ENCODE measurements at regions not wholly inside any gene's neighbourhood (a gene's known extent, or its start where the extent isn't known, plus 50 kb on each side); places are given as distances from the start of the nearest gene placed in this dataset.

DNA sequence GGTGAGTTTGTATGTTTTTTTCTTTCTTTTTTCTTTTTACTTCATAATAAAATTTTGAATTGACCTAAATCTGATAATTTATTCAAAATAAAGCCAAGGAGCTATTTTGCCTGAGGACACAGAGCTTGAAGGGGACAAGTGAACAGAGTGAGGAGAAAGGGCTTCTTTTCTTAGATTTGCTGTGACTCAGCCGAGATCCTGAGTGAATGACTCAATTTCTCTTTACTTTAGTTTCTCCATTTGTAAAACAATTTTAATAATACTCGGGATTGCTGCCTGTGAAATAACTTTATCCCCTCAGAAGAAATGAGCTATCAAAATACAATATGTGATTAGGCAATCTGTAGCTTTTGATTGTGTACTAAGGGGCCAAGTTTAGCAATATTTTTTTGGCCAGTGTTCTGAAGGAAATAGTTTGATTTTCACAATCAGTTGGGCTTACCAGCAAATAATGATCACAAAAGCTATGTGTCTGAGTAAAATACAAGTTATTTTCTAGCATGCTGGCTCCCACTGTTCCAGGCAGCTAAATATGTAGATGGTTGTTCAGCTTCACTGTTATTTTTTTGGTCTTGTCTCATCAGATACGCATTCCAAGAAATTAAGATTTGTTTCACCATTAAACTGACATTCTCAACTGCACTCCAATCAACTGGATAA lies 437.5 kb downstream of the FGF9 start:
- H3K14ac ChIP-seq (replicated peaks; ENCODE audit: low read depth, low read length) = peak overlapping the region; percentile 3; the same call in 1 of the 2 replicates
- peak overlapping the region; percentile 13; the same call in 1 of the 2 replicates for H2BK120ac ChIP-seq (ENCODE audit: low read depth, low read length)
- no peak overlapping the region for H2AK9ac ChIP-seq (replicated peaks; ENCODE audit: low read depth, low read length, poor library complexity)
- no peak overlapping the region for H3K56ac ChIP-seq (ENCODE audit: extremely low read depth, insufficient read depth, low read length)
- H3K18ac ChIP-seq (ENCODE audit: low read depth, low read length) = peak overlapping the region; percentile 86; the same call in 1 of the 2 replicates
- H4K91ac ChIP-seq (ENCODE audit: insufficient read depth, low read depth, low read length) = no peak overlapping the region
- H4K8ac ChIP-seq (ENCODE audit: low read depth in 2 of 2, low read length in 2 of 2) = no peak overlapping the region
- no peaks in the 10 kb centered on the region for H3K9me3 ChIP-seq (ENCODE audit: control insufficient read depth, insufficient read depth, low read length)
- no peak overlapping the region for H2BK15ac ChIP-seq (ENCODE audit: low read depth, low read length)
- no peak overlapping the region for H3K4me3 ChIP-seq (ENCODE audit: insufficient read depth, low read depth, low read length)
- H3K4me2 ChIP-seq (ENCODE audit: low read depth, low read length) = peak overlapping the region; percentile 25; the same call in 1 of the 2 replicates
- peaks cover 18% of the 10 kb centered on the region for H3K4me1 ChIP-seq (ENCODE audit: control insufficient read depth, insufficient read depth, low read length)
- peaks cover 3% of the 10 kb centered on the region for H3K9me1 ChIP-seq (ENCODE audit: insufficient read depth, low read length)
- H2BK20ac ChIP-seq (ENCODE audit: low read depth, low read length) = peak overlapping the region; percentile 28
- DNase-seq (peak; percentile 59), ATAC-seq (ENCODE audit: low read depth) (peak; percentile 76)
- intact Hi-C loops (cut with micrococcal nuclease) = no loop called here
- peak overlapping the region; percentile 67 for H2BK5ac ChIP-seq (ENCODE audit: low read depth, low read length, poor library complexity, severe bottlenecking)
- in situ Hi-C loops (cut with MboI; ENCODE audit: low sequenced_read_pairs) = no loop called here
- no peaks in the 10 kb centered on the region for H3K36me3 ChIP-seq (ENCODE audit: control insufficient read depth, insufficient read depth, low read length)
- BruUV-seq (replicated peaks) = no TSS peak
- H4K5ac ChIP-seq (ENCODE audit: low read depth, low read length) = no peak overlapping the region
- peak overlapping the region; percentile 23; the same call in 1 of the 2 replicates for H3K27ac ChIP-seq (ENCODE audit: insufficient read depth, low read length)
- dilution Hi-C loops (cut with HindIII; ENCODE audit: low sequenced_read_pairs, unreplicated experiment) = no loop called here
- no peak overlapping the region for H3K23ac ChIP-seq (ENCODE audit: low read depth, low read length)
- ChIA-PET CTCF (no interaction called here), POLR2A (ENCODE audit: unreplicated experiment) (no interaction called here)
- no peaks in the 10 kb centered on the region for H3K79me1 ChIP-seq (ENCODE audit: low read depth in 1 of 2, low read length in 2 of 2)
- H3K27me3 ChIP-seq (ENCODE audit: control insufficient read depth, insufficient read depth, low read length) = no peaks in the 10 kb centered on the region; the same call in 1 of the 2 replicates
- H2AK5ac ChIP-seq (ENCODE audit: low read depth, low read length) = no peak overlapping the region
- no CpG with 5 or more reads among the region's 3 CpGs for WGBS, 2 experiments (ENCODE audit: extremely low coverage in 2 of 2, insufficient read length in 1 of 2)
- no peak overlapping the region for H3K9ac ChIP-seq (ENCODE audit: low read depth, low read length)
- H4K20me1 ChIP-seq (ENCODE audit: insufficient read depth, low read length) = no peaks in the 10 kb centered on the region
- H3K4ac ChIP-seq (ENCODE audit: low read depth, low read length) = peak overlapping the region; percentile 1; the same call in 1 of the 2 replicates
- H2AFZ ChIP-seq (replicated peaks; ENCODE audit: low read length, poor library complexity) = no peak overlapping the region
- TF ChIP-seq RFX5 (IDR thresholded peaks at IDR 0.05; ENCODE audit: low read depth, low read length) (no peak), CEBPB (IDR thresholded peaks at IDR 0.05; ENCODE audit: low read depth, low read length) (peak; percentile 81), FOS (IDR thresholded peaks at IDR 0.05; ENCODE audit: low read depth, low read length) (peak; percentile 19; the same call in 1 of the 2 replicates), BHLHE40 (IDR thresholded peaks at IDR 0.05; ENCODE audit: low read depth, low read length) (no peak), CHD1 (IDR thresholded peaks at IDR 0.05; ENCODE audit: low read depth, low read length) (no peak), NFE2L2 (IDR thresholded peaks at IDR 0.05; ENCODE audit: low read depth, low read length) (no peak), MAFK (IDR thresholded peaks at IDR 0.05; ENCODE audit: low read depth, low read length) (no peak), SMC3 (IDR thresholded peaks at IDR 0.05; ENCODE audit: low read depth, low read length) (no peak), RCOR1 (IDR thresholded peaks at IDR 0.05; ENCODE audit: insufficient replicate concordance, low read length) (no peak), MAZ (IDR thresholded peaks at IDR 0.05; ENCODE audit: borderline replicate concordance, low read depth, low read length) (no peak)
- TF ChIP-seq, protein P1, sequence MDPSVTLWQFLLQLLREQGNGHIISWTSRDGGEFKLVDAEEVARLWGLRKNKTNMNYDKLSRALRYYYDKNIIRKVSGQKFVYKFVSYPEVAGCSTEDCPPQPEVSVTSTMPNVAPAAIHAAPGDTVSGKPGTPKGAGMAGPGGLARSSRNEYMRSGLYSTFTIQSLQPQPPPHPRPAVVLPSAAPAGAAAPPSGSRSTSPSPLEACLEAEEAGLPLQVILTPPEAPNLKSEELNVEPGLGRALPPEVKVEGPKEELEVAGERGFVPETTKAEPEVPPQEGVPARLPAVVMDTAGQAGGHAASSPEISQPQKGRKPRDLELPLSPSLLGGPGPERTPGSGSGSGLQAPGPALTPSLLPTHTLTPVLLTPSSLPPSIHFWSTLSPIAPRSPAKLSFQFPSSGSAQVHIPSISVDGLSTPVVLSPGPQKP (IDR thresholded peaks at IDR 0.05; ENCODE audit: borderline replicate concordance, low read depth, low read length) = no peak
- TF ChIP-seq, protein P2, sequence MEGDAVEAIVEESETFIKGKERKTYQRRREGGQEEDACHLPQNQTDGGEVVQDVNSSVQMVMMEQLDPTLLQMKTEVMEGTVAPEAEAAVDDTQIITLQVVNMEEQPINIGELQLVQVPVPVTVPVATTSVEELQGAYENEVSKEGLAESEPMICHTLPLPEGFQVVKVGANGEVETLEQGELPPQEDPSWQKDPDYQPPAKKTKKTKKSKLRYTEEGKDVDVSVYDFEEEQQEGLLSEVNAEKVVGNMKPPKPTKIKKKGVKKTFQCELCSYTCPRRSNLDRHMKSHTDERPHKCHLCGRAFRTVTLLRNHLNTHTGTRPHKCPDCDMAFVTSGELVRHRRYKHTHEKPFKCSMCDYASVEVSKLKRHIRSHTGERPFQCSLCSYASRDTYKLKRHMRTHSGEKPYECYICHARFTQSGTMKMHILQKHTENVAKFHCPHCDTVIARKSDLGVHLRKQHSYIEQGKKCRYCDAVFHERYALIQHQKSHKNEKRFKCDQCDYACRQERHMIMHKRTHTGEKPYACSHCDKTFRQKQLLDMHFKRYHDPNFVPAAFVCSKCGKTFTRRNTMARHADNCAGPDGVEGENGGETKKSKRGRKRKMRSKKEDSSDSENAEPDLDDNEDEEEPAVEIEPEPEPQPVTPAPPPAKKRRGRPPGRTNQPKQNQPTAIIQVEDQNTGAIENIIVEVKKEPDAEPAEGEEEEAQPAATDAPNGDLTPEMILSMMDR (conservative IDR thresholded peaks at IDR 0.05; ENCODE audit: low read depth, low read length) = no peak
- TF ChIP-seq, protein P3, sequence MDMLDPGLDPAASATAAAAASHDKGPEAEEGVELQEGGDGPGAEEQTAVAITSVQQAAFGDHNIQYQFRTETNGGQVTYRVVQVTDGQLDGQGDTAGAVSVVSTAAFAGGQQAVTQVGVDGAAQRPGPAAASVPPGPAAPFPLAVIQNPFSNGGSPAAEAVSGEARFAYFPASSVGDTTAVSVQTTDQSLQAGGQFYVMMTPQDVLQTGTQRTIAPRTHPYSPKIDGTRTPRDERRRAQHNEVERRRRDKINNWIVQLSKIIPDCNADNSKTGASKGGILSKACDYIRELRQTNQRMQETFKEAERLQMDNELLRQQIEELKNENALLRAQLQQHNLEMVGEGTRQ (IDR thresholded peaks at IDR 0.05; ENCODE audit: low read depth, low read length) = no peak
